ENCODE measurements at regions not wholly inside any gene's neighbourhood (a gene's known extent, or its start where the extent isn't known, plus 50 kb on each side); places are given as distances from the start of the nearest gene placed in this dataset.
A peak's percentile ranks its signal among the peaks of the same experiment; 100 is the strongest.
"Not testable (repeated sequence)": the region's sequence is repeated elsewhere in the genome, so short reads cannot be mapped to it uniquely, and the experiment has no call there.

DNA sequence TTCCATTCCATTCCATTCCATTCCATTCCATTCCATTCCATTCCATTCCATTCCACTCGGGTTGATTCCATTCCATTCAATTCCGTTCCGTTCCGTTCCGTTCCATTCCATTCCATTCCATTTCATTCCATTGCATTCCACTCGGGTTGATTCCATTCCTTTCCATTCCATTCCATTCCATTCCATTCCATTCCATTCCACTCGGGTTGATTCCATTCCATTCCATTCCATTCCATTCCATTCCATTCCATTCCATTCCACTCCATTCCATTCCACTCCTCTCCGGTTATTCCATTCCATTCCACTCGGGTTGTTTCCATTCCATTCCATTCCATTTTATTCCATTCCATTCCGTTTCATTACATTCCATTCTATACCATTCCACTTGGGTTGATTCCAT is 151.0 kb downstream of the CWH43 start:
- H3K27me3 ChIP-seq (ENCODE audit: control insufficient read depth in 1 of 2, insufficient read depth in 2 of 2, low read length in 2 of 2); H3K9me3 ChIP-seq (ENCODE audit: control insufficient read depth in 1 of 2, low read length in 2 of 2); H3K9ac ChIP-seq (ENCODE audit: low read depth in 1 of 2, low read length in 2 of 2); H3K36me3 ChIP-seq (ENCODE audit: control insufficient read depth in 1 of 2, insufficient read depth in 2 of 2, low read length in 2 of 2); H3K4me3 ChIP-seq (ENCODE audit: low read depth in 1 of 2, low read length in 2 of 2); H3K4me1 ChIP-seq (ENCODE audit: control insufficient read depth in 1 of 2, insufficient read depth in 2 of 2, low read length in 2 of 2); H3K27ac ChIP-seq (ENCODE audit: low read depth, low read length): not testable (repeated sequence)

DNA sequence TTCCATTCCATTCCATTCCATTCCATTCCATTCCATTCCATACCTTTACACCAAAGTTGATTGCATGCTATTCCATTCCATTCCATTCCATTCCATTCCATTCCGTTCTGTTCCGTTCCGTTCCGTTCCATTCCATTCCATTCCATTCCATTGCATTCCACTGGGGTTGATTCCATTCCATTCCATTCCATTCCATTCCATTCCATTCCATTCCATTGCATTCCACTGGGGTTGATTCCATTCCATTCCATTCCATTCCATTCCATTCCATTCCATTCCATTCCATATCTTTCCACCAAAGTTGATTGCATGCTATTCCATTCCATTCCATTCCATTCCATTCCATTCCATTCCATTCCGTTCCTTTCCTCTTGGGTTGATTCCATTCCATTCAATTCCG is 151.9 kb downstream of the CWH43 start:
- not testable (repeated sequence) for H3K4me1 ChIP-seq (ENCODE audit: control insufficient read depth in 1 of 2, insufficient read depth in 2 of 2, low read length in 2 of 2); H3K36me3 ChIP-seq (ENCODE audit: control insufficient read depth in 1 of 2, insufficient read depth in 2 of 2, low read length in 2 of 2); H3K4me3 ChIP-seq (ENCODE audit: low read depth in 1 of 2, low read length in 2 of 2); H3K9me3 ChIP-seq (ENCODE audit: control insufficient read depth in 1 of 2, low read length in 2 of 2); H3K9ac ChIP-seq (ENCODE audit: low read depth in 1 of 2, low read length in 2 of 2); H3K27me3 ChIP-seq (ENCODE audit: control insufficient read depth in 1 of 2, insufficient read depth in 2 of 2, low read length in 2 of 2); H3K27ac ChIP-seq (ENCODE audit: low read depth, low read length)

DNA sequence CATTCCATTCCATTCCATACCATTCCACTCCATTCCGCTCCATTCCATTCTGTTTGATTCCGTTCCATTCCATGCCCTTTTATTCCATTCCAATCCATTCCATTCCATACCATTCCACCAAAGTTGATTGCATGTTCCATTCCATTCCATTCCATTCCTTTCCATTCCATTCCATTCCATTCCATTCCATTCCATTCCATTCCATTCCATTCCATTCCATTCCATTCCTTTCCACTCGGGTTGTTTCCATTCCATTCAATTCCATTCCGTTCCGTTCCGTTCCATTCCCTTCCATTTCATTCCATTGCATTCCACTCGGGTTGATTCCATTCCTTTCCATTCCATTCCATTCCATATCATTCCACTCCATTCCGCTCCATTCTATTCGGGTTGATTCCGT is 152.7 kb downstream of the CWH43 start:
- H3K4me3 ChIP-seq (ENCODE audit: low read depth in 1 of 2, low read length in 2 of 2); H3K4me1 ChIP-seq (ENCODE audit: control insufficient read depth in 1 of 2, insufficient read depth in 2 of 2, low read length in 2 of 2); H3K36me3 ChIP-seq (ENCODE audit: control insufficient read depth in 1 of 2, insufficient read depth in 2 of 2, low read length in 2 of 2); H3K27me3 ChIP-seq (ENCODE audit: control insufficient read depth in 1 of 2, insufficient read depth in 2 of 2, low read length in 2 of 2); H3K9ac ChIP-seq (ENCODE audit: low read depth in 1 of 2, low read length in 2 of 2); H3K27ac ChIP-seq (ENCODE audit: low read depth, low read length): not testable (repeated sequence)
- peaks cover 0 to 10% of the 10 kb centered on the region in 2 donors for H3K9me3 ChIP-seq (ENCODE audit: control insufficient read depth in 1 of 2, low read length in 2 of 2)

DNA sequence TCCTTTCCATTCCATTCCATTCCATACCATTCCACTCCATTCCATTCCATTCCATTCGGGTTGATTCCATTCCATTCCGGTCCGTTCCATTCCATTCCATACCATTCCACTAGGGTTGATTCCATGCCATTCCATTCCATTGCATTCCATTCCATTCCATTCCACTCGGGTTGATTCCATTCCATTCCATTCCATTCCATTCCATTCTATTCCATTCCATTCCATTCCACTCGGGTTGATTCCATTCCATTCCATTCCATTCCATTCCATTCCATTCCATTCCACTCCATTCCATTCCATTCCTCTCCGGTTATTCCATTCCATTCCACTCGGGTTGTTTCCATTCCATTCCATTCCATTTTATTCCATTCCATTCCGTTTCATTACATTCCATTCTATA is 153.4 kb downstream of the CWH43 start:
- not testable (repeated sequence) for H3K27me3 ChIP-seq (ENCODE audit: control insufficient read depth in 1 of 2, insufficient read depth in 2 of 2, low read length in 2 of 2); H3K9ac ChIP-seq (ENCODE audit: low read depth in 1 of 2, low read length in 2 of 2); H3K27ac ChIP-seq (ENCODE audit: low read depth, low read length); H3K4me1 ChIP-seq (ENCODE audit: control insufficient read depth in 1 of 2, insufficient read depth in 2 of 2, low read length in 2 of 2); H3K36me3 ChIP-seq (ENCODE audit: control insufficient read depth in 1 of 2, insufficient read depth in 2 of 2, low read length in 2 of 2); H3K4me3 ChIP-seq (ENCODE audit: low read depth in 1 of 2, low read length in 2 of 2)
- H3K9me3 ChIP-seq (ENCODE audit: control insufficient read depth in 1 of 2, low read length in 2 of 2), result peaks cover 4 to 13% of the 10 kb centered on the region in 2 donors

DNA sequence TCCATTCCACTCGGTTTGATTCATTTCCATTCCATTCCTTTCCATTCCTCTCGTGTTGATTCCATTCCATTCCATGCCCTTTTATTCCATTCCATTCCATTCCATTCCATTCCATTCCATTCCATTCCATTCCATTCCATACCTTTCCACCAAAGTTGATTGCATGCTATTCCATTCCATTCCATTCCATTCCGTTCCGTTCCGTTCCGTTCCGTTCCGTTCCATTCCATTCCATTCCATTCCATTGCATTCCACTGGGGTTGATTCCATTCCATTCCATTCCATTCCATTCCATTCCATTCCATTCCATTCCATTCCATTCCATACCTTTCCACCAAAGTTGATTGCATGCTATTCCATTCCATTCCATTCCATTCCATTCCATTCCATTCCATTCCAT is 154.3 kb downstream of the CWH43 start:
- not testable (repeated sequence) for H3K36me3 ChIP-seq (ENCODE audit: control insufficient read depth in 1 of 2, insufficient read depth in 2 of 2, low read length in 2 of 2); H3K27ac ChIP-seq (ENCODE audit: low read depth, low read length); H3K4me3 ChIP-seq (ENCODE audit: low read depth in 1 of 2, low read length in 2 of 2); H3K9ac ChIP-seq (ENCODE audit: low read depth in 1 of 2, low read length in 2 of 2); H3K4me1 ChIP-seq (ENCODE audit: control insufficient read depth in 1 of 2, insufficient read depth in 2 of 2, low read length in 2 of 2); H3K27me3 ChIP-seq (ENCODE audit: control insufficient read depth in 1 of 2, insufficient read depth in 2 of 2, low read length in 2 of 2)
- H3K9me3 ChIP-seq (ENCODE audit: control insufficient read depth in 1 of 2, low read length in 2 of 2), result peaks cover 9 to 19% of the 10 kb centered on the region in 2 donors

DNA sequence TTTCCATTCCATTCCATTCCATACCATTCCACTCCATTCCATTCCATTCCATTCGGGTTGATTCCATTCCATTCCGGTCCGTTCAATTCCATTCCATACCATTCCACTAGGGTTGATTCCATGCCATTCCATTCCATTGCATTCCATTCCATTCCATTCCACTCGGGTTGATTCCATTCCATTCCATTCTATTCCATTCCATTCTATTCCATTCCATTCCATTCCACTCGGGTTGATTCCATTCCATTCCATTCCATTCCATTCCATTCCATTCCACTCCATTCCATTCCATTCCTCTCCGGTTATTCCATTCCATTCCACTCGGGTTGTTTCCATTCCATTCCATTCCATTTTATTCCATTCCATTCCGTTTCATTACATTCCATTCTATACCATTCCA is 155.9 kb downstream of the CWH43 start:
- not testable (repeated sequence) for H3K4me1 ChIP-seq (ENCODE audit: control insufficient read depth in 1 of 2, insufficient read depth in 2 of 2, low read length in 2 of 2); H3K27me3 ChIP-seq (ENCODE audit: control insufficient read depth in 1 of 2, insufficient read depth in 2 of 2, low read length in 2 of 2); H3K4me3 ChIP-seq (ENCODE audit: low read depth in 1 of 2, low read length in 2 of 2); H3K27ac ChIP-seq (ENCODE audit: low read depth, low read length); H3K36me3 ChIP-seq (ENCODE audit: control insufficient read depth in 1 of 2, insufficient read depth in 2 of 2, low read length in 2 of 2); H3K9ac ChIP-seq (ENCODE audit: low read depth in 1 of 2, low read length in 2 of 2)
- peaks cover 26 to 29% of the 10 kb centered on the region in 2 donors for H3K9me3 ChIP-seq (ENCODE audit: control insufficient read depth in 1 of 2, low read length in 2 of 2)

DNA sequence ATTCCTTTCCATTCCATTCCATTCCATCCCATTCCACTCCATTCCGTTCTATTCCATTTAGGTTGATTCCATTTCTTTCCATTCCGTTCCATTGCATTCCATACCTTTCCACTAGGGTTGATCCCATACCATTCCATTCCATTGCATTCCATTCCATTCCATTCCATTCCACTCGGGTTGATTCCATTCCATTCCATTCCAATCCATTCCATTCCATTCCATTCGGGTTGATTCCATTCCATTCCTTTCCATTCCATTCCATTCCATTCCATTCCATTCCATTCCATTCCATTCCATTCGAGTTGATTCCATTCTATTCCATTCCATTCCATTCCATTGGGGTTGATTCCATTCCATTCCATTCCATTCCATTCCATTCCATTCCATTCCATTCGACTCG is 161.1 kb downstream of the CWH43 start:
- H3K9me3 ChIP-seq (ENCODE audit: control insufficient read depth in 1 of 2, low read length in 2 of 2), result peaks cover 65 to 71% of the 10 kb centered on the region in 2 donors
- not testable (repeated sequence) for H3K27ac ChIP-seq (ENCODE audit: low read depth, low read length); H3K4me3 ChIP-seq (ENCODE audit: low read depth in 1 of 2, low read length in 2 of 2); H3K9ac ChIP-seq (ENCODE audit: low read depth in 1 of 2, low read length in 2 of 2); H3K27me3 ChIP-seq (ENCODE audit: control insufficient read depth in 1 of 2, insufficient read depth in 2 of 2, low read length in 2 of 2); H3K36me3 ChIP-seq (ENCODE audit: control insufficient read depth in 1 of 2, insufficient read depth in 2 of 2, low read length in 2 of 2); H3K4me1 ChIP-seq (ENCODE audit: control insufficient read depth in 1 of 2, insufficient read depth in 2 of 2, low read length in 2 of 2)

DNA sequence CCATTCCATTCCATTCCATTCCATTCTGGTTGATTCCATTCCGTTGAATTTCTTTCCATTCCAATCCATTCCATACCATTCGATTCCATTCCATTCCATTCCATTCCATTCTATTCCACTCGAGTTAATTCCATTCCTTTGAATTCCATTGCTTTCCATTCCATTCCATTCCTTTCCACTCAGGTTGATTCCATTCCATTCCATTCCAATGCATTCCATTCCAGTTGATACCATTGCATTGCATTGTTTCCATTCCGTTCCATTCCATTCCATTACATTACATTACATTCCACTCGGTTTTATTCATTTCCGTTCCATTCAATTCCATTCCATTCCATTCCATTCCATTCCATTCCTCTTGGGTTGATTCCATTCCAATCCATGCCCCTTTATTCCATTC is 161.5 kb downstream of the CWH43 start:
- H3K9ac ChIP-seq (ENCODE audit: low read depth in 1 of 2, low read length in 2 of 2); H3K27me3 ChIP-seq (ENCODE audit: control insufficient read depth in 1 of 2, insufficient read depth in 2 of 2, low read length in 2 of 2); H3K36me3 ChIP-seq (ENCODE audit: control insufficient read depth in 1 of 2, insufficient read depth in 2 of 2, low read length in 2 of 2); H3K4me3 ChIP-seq (ENCODE audit: low read depth in 1 of 2, low read length in 2 of 2); H3K27ac ChIP-seq (ENCODE audit: low read depth, low read length); H3K4me1 ChIP-seq (ENCODE audit: control insufficient read depth in 1 of 2, insufficient read depth in 2 of 2, low read length in 2 of 2): not testable (repeated sequence)
- peaks cover 70 to 75% of the 10 kb centered on the region in 2 donors for H3K9me3 ChIP-seq (ENCODE audit: control insufficient read depth in 1 of 2, low read length in 2 of 2)

DNA sequence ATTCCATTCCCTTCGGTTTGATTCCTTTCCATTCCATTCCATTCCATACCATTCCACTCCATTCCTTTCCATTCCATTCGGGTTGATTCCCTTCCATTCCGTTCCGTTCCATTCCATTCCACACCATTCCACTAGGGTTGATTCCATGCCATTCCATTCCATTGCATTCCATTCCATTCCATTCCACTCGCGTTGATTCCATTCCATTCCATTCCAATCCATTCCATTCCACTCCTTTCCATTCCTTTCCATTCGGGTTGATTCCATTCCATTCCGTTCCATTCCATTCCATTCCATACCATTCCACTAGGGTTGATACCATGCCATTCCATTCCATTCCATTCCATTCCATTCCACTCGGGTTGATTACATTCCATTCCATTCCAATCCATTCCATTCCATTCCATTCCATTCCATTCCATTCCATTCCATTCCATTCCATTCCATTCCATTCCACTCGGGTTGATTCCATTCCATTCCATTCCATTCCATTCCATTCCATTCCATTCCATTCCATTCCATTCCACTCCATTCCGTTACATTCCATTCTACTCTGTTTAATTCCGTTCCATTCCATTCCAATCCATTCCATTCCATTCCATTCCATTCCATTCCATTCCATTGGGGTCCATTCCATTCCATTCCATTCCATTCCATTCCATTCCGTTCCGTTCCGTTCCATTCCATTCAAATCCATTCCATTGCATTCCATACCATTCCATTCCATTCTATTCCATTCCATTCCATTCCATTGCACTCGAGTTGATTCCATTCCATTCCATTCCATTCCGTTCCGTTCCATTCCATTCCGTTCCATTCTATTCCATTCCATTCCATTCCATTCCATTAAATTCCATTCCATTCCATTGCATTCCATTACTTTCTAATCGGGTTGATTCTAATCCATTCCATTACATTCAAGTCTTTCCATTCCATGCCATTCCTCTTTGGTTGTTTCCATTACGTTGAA is 163.2 kb downstream of the CWH43 start:
- H3K27ac ChIP-seq (ENCODE audit: low read depth, low read length); H3K4me1 ChIP-seq (ENCODE audit: control insufficient read depth in 1 of 2, insufficient read depth in 2 of 2, low read length in 2 of 2); H3K4me3 ChIP-seq (ENCODE audit: low read depth in 1 of 2, low read length in 2 of 2); H3K27me3 ChIP-seq (ENCODE audit: control insufficient read depth in 1 of 2, insufficient read depth in 2 of 2, low read length in 2 of 2); H3K36me3 ChIP-seq (ENCODE audit: control insufficient read depth in 1 of 2, insufficient read depth in 2 of 2, low read length in 2 of 2); H3K9ac ChIP-seq (ENCODE audit: low read depth in 1 of 2, low read length in 2 of 2): not testable (repeated sequence)
- peaks cover 77 to 91% of the 10 kb centered on the region in 2 donors for H3K9me3 ChIP-seq (ENCODE audit: control insufficient read depth in 1 of 2, low read length in 2 of 2)

DNA sequence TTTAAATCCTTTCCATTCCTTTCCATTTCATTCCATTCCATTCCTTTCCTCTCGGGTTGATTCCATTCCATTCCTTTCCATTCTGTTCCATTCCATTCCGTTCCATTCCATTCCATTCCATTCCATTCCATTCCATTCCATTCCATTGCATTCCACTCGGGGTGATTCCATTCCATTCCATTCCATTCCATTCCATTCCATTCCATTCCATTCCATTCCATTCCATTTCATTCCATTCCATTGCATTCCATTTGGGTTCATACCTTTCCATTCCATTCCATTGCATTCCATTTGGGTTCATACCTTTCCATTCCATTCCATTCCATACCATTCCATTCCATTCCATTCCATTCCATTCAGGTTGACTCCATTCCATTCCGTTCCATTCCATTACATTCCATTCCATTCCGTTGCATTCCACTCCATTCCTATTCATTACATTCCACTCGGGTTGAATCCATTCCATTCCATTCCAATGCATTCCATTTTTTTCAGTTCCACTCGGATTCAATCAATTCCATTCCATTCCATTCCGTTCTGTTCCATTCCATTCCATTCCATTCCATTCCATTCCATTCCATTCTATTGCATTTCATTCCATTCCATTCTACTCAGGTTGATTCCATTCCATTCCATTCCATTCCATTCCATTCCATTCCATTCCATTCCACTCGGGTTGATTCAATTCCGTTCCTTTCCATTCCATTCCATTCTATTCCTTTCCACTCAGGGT is 164.4 kb downstream of the CWH43 start:
- Histone ChIP-seq H3K9me3 (ENCODE audit: control insufficient read depth in 1 of 2, low read length in 2 of 2) (peaks cover 78 to 93% of the 10 kb centered on the region in 2 donors), H3K4me3 (ENCODE audit: low read depth in 1 of 2, low read length in 2 of 2) (peak overlapping the region in 1 of 2 donors; percentile 0)

More for the DNA sequence above, 164.4 kb downstream of the CWH43 start:
- H3K9ac ChIP-seq (ENCODE audit: low read depth in 1 of 2, low read length in 2 of 2); H3K4me1 ChIP-seq (ENCODE audit: control insufficient read depth in 1 of 2, insufficient read depth in 2 of 2, low read length in 2 of 2); H3K27ac ChIP-seq (ENCODE audit: low read depth, low read length); H3K27me3 ChIP-seq (ENCODE audit: control insufficient read depth in 1 of 2, insufficient read depth in 2 of 2, low read length in 2 of 2); H3K36me3 ChIP-seq (ENCODE audit: control insufficient read depth in 1 of 2, insufficient read depth in 2 of 2, low read length in 2 of 2): not testable (repeated sequence)
